Coronary artery (tissue), 2 donors: ENCODE measurements at regions not wholly inside any gene's neighbourhood (a gene's known extent, or its start where the extent isn't known, plus 50 kb on each side); places are given as distances from the start of the nearest gene placed in this dataset.

Experiments
- DNase-seq: peaks from one replicate; pipeline ENCODE4 v3.0.0-alpha.2; 2017; ENCODE audit warnings: low spot score
- H3K27ac ChIP-seq, 2 donors: fragments of 200-600 bp; sonication (generic); one replicate each; pipeline ENCODE4 v1.5.1; 2016 to 2019
- H3K4me3 ChIP-seq: fragments of 200-600 bp; sonication (generic); 2 replicates; pipeline ENCODE4 v1.5.1; 2016; ENCODE audit warnings: mild to moderate bottlenecking, moderate library complexity
- TF ChIP-seq, protein P1 (sequence below): fragments of 200-600 bp; sonication (generic); IDR thresholded peaks from one replicate; pipeline ENCODE4 v1.5.1; 2019; ENCODE audit warnings: antibody characterized with exemption

GRCh38 chr4:58465031-58465430 is 1354.8 kb upstream of the IGFBP7 start:
- no peak overlapping the region for H3K27ac ChIP-seq
- TF ChIP-seq, protein P1, sequence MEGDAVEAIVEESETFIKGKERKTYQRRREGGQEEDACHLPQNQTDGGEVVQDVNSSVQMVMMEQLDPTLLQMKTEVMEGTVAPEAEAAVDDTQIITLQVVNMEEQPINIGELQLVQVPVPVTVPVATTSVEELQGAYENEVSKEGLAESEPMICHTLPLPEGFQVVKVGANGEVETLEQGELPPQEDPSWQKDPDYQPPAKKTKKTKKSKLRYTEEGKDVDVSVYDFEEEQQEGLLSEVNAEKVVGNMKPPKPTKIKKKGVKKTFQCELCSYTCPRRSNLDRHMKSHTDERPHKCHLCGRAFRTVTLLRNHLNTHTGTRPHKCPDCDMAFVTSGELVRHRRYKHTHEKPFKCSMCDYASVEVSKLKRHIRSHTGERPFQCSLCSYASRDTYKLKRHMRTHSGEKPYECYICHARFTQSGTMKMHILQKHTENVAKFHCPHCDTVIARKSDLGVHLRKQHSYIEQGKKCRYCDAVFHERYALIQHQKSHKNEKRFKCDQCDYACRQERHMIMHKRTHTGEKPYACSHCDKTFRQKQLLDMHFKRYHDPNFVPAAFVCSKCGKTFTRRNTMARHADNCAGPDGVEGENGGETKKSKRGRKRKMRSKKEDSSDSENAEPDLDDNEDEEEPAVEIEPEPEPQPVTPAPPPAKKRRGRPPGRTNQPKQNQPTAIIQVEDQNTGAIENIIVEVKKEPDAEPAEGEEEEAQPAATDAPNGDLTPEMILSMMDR = no peak
- DNase-seq = no peak
- no peak overlapping the region for H3K4me3 ChIP-seq

DNA sequence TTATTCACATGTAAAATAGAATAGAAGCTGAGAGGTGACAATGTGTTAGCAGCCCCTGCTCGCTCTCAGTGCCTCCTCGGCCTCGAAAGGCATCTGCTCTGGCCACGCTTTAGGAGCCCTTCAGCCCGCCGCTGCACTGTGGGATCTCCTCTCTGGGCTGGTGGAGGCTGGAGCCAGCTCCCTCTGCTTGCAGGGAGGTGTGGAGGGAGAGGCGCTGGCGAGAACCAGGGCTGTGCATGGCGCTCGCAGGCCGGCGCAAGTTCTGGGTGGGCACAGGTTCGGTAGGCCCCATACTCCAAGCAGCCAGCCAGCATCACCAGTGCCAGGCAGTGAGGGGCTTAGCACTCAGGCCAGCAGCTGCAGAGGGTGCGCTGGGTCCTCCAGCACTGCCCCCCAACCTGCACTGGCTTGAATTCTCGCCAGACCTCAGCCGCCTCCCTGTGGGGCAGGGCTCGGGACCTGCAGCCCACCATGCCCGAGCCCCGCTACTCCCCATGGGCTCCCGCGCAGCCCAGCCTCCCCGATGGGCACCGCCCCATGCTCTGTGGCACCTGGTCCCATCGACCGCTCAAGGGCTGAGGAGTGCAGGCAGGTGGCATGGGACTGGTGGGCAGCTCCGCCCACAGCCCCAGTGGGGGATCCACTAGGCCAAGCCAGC is 1346.7 kb upstream of the IGFBP7 start:
- no peak overlapping the region for H3K27ac ChIP-seq
- DNase-seq = no peak
- TF ChIP-seq, protein P1 = no peak

GRCh38 chr4:58453956-58454355 is 1343.8 kb upstream of the IGFBP7 start:
- no peak overlapping the region for H3K27ac ChIP-seq
- no peak overlapping the region for H3K4me3 ChIP-seq
- TF ChIP-seq, protein P1 = no peak
- DNase-seq = no peak

More for the DNA sequence above, 1346.7 kb upstream of the IGFBP7 start:
- H3K4me3 ChIP-seq = no peak overlapping the region

- TF ChIP-seq, protein P1 = no peak
- Histone ChIP-seq H3K4me3 (no peak overlapping the region), H3K27ac (no peak overlapping the region)
- DNase-seq = no peak
Measured at GRCh38 chr4:58451707-58452106, 1341.5 kb upstream of the IGFBP7 start.

GRCh38 chr4:58435871-58436270 is 1325.7 kb upstream of the IGFBP7 start:
- no peak for DNase-seq
- TF ChIP-seq, protein P1 = no peak
- H3K4me3 ChIP-seq = no peak overlapping the region

DNA sequence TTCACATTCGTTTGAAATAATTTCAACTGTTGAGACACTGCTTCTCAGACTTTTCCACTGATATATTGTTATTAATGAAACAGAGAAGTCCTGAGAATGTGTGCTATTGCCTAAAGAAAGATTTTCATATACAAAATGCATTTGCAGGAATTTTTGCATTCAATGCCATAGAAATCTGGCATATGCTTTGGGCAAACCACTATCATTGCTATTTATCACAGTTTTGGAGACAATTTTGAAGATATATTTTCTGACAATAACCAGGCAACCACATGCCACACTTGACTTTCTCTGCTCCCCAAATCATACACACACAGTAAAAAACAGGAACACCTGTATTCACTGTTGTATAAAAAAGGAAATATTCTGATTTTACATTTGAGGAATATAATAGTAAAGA is 1303.7 kb upstream of the IGFBP7 start:
- TF ChIP-seq, protein P1 = no peak
- Histone ChIP-seq H3K4me3 (no peak overlapping the region), H3K27ac (no peak overlapping the region)
- DNase-seq = no peak

More at GRCh38 chr4:58435871-58436270, 1325.7 kb upstream of the IGFBP7 start:
- no peak overlapping the region for H3K27ac ChIP-seq

- TF ChIP-seq, protein P1 = no peak
- Histone ChIP-seq H3K27ac (no peak overlapping the region), H3K4me3 (no peak overlapping the region)
- DNase-seq = no peak
Measured at GRCh38 chr4:58411904-58412303, 1301.7 kb upstream of the IGFBP7 start.
